ENCODE measurements at regions not wholly inside any gene's neighbourhood (a gene's known extent, or its start where the extent isn't known, plus 50 kb on each side); places are given as distances from the start of the nearest gene placed in this dataset.
"Not testable (repeated sequence)": the region's sequence is repeated elsewhere in the genome, so short reads cannot be mapped to it uniquely, and the experiment has no call there.

DNA sequence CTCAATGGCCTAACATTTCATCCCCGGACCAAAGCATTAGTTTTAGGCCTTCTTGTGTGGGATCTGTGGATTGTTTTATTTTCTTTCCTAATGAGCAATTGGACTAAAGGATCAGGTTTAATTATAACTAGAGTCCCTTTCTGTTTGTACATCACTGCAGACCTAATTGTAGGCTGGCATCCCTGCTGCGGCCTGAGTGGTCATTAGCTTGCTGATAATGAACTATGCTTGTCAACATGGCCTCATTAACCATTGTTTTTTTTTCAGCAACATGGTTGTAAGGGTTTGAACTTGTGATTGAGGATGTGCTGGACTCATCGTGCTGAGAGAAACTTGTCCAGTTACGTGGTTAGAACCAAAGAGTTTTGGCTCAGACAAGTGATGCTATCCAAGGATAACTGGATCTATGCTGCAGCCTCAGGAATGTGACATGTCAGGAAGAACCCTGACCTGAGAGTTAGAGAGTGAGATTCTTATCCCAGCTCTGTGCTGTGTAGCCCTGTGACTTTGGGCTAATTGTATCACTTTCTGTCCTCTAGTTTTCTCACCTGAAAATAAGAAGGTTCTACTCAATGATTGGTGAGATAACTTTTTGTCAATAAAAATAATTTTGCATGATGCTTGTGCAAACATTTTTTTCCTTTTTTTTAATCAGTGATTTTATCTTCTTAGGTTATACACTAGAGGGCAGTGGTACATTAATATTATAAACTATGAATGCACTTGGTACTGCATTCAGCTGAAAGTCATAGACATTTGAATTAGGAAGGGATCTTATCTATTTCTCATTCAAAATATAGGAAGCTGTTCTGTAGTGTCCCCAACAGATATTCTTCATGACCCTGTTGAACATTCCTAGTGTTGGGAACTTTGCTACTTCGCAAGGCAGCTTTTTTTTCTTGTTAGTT lies 140.9 kb downstream of the RNF144B start:
- DNase-seq, result no peak

DNA sequence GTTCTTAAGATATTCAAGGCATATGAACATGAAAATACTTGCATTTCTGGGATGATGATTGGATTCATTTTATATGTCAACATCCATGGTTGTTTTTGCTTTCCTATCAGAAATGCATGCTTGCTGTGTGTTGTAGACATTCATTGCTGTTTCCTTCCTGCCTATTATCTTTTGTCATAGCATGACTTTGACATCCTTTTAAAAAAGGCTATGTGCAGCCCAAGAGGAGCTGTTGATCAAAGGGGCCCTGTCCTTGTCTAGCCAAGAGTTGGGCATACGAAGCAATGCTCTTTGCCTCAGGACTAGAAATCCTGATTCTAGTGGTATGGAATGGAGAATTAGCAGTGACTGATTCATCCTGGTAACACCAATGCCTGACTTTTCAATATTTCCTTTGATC lies 143.1 kb downstream of the RNF144B start:
- no peak for DNase-seq

DNA sequence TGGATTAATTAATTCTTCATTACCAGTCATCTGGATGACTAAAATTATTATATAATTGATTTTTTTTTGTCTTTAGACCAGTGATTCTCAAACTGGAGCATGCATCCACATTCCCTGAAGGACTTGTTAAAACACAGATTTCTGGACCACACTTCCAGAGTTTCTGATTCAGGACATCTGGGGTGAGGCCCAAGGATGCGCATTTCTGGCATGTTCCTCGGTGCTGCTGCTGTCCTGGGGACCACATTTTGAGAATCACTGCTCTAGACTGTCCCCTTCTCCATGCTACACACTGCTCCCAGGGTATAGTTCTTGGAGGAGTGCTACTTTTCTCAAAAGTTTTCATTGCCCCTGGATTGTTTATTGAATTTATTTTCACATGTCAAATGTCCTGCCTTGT lies 145.0 kb downstream of the RNF144B start:
- no peak for DNase-seq

DNA sequence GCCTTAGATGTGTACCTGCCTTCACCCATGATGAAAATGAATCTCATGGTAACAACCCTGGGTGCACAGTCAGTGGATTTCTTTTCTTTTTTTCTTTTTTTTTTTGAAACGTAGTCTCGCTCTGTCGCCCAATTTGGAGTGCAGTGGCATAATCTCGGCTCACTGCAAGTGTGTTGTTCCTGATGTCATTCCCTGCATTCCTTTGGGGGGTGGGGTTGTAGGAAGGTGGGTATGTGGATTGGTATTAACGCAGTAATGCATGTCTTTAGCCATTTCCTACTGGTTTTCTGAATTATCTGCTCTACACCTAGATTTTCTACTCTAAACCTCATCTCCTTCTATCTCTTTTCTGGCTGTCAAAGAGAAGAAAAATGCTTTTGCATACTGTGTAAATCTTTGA lies 146.6 kb downstream of the RNF144B start:
- DNase-seq, result no peak

DNA sequence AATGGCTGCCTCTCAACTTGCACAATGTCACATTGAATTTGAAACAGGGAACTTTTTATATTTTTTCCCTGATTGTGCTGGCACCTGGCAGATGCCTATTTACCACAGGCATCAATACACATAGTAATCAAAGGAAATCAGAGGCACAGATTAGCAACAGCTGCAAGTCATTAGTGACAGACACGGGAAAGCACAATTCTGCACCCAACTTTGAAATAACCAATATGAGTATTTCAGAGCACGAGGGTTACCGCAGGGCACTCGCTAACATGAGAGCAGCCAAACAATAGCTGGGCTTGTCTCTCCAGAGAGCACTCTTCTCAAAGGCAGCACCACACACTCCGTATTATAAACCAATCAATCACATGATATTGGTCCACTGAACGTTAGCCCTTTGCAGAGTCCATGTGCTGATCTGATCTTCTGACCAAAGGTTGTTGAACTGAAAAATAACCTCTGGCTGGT lies 149.5 kb downstream of the RNF144B start:
- DNase-seq, result no peak

DNA sequence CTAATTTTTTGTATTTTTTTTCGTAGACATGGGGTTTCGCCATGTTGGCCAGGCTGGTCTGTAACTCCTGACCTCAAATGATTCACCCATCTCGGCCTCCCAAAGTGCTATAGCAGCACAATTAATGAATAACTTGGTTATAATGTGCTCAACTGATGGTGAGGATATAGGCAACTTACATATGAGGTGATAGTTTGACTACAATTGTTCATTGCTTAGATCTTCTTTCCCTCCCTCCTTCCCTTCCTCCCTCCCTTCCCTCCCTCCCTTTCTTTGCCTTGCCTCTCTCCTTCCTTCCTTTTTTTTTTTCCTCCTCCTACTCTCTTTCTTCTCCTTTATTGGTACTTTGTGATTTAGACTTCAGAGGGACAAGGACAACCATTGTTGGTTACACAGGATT lies 151.2 kb downstream of the RNF144B start:
- DNase-seq, result no peak

DNA sequence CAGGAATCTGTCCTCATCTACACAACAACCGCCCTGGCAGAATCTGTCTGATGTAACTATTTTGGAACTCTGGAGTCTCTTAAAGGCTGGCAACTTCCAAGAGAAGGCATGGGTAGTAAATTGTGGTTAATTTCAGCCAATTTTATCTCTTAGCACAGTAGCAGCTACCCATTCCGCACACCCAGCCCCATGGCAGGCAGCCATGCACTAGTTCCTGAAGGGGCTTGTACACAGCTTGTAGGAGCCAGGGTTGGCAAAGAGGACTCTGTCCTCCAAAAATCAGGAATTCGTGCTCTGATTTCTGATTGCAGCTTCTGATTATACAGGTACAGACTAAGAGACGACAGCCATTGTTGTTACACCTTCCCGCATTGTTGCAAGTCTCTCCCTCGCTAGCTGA lies 155.9 kb downstream of the RNF144B start:
- no peak for DNase-seq

DNA sequence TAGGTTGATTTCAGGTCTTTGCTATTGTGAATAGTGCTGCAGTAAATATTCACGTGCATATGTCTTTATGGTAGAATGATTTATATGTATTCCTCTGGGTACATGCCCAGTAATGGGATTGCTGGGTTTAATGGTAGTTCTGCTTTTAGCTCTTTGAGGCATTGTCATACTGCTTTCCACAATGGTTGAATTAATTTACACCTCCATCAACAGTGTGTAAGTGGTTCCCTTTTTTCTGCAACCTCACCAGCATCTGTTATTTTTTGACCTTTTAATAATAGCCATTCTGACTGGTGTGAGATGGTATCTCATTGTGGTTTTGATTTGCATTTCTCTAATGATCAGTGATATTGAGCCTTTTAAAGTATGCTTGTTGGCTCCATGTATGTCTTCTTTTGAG lies 158.0 kb downstream of the RNF144B start:
- DNase-seq, result not testable (repeated sequence)

DNA sequence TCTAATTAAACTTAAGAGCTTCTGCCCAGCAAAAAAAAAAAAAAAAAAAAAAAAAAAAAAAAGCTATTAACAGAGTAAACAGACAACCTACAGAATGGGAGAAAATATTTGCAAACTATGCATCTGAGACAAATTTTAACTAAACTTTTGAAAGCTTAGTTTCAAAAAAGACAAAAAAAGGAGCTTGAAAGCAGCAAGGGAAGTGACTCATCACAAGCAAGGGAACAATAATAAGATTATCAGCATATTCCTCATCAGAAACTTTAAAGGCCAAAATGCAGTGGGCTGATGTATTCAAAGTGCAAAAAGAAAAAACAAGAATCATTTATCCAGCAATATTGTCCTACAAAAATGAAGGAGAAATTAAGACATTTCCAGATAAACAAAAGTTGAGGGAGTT lies 158.6 kb downstream of the RNF144B start:
- no peak for DNase-seq

DNA sequence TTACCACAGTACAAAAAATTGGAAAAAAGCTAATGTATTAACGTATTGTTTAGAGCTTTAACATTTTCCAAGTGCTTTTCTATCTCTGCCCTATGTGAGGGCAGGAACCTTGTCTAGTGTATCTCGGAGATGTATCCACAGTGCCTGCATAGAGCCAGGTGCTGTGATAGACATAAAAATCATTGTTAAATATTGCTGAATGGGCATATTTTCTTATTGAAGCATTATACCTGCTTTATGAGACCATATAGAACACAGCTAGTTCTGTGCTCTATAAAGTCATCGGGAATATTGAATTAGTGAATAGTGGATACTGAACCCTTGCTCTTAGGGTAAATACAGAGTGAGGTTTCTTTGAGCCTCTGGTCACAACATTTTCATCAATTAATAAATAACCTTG lies 163.0 kb downstream of the RNF144B start:
- DNase-seq, result no peak

DNA sequence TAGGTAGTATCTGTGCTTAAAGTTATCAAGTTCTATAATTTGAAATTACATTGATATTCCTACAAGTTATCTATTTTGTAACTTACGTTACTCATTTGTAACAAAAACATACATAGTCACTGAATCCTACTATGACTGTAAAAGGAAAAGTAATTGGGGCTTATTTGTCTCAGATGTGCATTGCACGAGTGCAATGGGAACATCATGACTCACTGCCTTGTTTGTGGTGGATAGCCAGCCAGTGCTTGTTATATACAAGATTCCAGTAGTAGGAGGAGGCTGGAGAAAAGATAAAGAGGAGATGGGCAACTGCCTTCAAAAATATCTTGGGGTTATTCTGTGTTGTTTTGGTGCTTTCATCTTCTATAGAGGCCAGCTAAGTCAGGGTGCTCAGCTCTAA lies 164.1 kb downstream of the RNF144B start:
- DNase-seq, result no peak

DNA sequence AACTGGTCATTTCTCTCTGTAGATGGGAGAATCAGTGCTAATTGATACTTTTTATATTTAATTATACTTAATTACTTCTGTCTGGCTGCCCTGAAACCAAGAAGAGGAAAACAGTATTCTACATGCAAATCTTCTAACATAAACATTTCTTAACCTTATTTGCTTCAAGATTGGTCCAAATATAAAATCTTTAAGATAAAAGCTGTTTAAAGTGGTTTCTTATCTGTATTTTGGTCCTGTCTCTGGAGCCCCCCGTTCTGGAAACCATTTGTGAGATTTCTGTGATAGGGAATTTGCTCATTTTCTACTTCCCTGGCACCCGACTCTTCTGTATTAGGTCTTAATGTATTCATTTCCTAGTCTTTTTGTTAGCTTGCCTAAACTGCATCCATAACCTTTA lies 168.6 kb downstream of the RNF144B start:
- DNase-seq, result no peak

DNA sequence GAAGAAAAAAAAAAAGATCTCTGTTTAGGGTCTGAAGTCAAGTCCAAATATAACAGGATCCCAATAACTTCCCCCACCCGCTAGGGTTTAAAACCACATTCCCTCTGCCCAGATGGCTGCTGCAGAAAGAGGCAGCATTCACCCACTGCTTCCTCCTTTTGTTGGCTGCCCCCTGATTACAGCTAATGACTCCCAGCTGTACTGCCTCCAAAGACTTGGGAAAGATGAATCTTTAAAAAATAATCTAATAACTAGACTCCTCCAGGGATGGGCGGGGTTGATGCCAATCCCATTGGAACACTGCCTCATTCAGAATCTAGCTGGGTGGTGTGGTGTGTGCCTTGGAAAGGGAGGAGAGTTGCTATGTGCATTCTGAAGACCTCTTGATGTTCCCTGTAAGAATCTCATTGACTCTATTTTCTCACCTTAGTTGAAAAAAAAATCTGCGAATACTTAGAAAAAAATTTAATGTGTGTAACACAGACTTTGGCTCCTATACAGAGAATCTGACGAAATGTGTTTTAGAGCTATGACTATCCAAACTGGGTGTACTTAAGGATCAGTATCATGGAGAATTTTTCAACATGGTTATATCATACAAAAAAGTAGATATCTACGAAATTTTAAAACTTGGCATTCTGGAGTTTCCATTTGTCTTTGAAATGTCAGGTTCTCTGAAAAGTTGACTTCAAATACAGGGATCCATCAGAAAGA lies 174.0 kb downstream of the RNF144B start:
- no peak for DNase-seq

DNA sequence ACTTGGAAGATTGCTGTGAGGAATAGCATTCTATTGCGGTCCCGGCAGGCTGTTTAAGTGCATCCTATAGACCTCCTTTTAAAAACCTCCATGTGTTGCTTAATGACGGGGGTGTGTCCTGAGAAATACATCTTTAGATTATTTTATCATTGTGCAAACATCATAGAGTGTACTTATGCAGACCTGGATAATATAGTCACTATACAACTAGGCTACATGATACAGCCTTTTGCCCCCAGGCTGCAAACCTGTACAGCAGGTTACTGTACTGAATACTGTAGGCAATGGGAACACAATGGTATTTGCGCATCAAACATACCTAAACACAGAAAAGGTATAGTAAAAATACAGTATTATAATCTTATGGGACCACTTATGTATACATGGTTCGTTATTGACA lies 175.6 kb downstream of the RNF144B start:
- DNase-seq, result no peak

DNA sequence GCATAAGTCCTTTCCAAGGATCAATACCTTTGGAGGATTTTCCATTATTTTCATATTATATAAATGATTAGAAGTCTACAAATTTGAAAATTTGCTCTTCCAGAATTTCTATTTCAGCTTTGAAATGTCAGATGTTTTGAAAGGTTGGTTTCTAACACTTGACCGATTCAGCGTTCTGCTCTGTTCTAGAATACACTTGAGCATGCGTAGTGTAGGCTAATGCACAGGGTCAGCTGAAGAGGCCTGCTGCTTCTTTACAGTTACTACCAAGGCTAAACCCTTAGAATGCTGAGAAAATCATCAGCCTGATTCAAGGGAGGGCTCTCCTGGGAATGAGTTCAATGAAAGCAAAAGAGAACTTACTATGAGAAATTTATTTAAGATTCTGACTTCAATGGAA lies 177.6 kb downstream of the RNF144B start:
- no peak for DNase-seq

DNA sequence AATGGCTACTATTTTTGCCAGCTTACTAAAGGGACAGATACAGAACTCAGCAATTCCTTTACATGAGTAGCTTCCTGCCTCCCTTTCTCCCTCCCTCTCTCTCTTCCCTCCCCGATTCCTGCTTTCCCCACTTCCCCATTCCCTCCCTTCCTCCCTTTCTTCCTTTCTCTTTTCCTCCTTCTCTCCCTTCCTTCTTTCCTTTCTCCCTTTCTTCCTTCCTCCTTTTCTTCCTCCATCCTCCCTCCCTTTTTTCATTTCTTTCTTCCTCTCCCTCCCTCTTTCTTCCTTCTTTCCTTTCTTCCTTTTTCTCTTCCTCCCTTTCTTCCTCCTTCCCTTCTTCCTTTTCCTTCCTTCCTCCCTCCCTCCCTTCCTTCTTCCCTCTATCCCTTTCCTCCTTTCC lies 178.1 kb downstream of the RNF144B start:
- DNase-seq, result no peak

DNA sequence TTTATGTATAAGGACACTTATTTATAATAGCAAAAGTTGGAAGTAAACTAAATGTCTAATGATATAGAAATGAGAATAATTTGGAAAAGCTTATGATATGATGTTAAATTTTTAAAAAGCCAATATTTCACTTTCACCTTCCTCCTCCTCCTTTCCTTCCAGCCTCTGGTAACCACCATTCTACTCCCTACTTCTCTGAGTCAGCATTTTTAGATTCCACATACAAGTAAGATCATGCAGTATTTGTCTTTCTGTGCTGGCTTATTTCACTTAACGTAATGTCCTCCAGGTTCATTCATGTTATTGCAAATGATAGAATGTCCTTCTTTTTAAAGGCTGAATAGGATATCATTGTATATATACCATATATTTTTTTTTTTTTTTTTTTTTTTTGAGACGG lies 180.2 kb downstream of the RNF144B start:
- DNase-seq, result no peak

DNA sequence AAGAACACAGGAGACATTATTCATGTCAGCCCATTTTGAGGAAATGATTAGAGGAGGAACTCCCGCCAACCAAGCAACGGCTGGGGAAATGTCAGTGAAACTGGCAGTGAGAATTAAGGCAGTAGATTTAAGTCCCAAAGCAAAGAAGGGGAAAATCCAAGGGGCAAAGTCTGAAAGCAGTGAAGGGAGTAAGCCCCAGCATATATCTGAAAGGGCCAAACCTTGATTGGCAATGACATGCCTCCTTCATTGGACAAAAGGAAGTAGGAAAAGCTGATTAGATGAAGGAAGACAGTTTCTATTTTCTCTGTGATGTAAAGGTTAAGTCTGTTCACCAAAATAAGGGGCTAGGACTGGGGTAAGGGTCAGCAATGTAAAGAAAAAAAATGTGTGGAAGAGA lies 190.3 kb downstream of the RNF144B start:
- DNase-seq, result no peak

DNA sequence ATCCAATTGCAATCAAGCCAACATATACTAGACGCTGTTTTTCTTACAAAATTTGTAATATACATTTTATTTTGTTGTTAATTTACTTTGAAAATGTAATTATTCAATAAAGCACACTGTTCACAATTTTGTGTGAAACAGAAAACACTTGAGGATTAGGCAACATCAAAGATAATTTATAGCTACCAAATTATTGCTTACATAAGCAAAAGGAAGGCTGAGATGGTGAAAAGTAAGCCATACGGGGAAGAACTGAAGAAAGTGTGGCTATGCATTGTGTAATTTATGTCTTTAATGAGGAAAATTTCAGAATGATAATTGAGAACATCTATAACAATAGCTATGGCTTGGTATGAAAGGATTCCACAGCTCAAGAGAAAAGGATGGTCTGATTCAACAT lies 192.0 kb downstream of the RNF144B start:
- no peak for DNase-seq

DNA sequence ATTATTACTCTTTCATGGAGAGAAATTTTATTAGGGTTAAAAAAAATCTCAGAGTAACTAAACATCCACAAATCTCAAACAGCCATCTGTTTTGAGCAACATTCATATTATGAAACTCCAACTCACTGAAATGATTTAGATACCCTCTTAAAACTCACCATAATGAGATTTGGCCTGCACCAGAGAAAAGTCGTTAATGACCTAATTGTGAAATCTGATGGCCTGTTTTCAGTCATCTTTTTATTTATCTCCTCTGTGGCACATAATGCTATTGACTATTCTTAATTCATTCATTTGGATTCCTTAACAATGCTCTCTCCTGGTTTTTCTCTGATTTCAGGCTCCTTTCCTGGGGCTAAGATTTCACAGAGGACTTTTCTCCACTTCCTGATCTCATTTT lies 192.7 kb downstream of the RNF144B start:
- no peak for DNase-seq

DNA sequence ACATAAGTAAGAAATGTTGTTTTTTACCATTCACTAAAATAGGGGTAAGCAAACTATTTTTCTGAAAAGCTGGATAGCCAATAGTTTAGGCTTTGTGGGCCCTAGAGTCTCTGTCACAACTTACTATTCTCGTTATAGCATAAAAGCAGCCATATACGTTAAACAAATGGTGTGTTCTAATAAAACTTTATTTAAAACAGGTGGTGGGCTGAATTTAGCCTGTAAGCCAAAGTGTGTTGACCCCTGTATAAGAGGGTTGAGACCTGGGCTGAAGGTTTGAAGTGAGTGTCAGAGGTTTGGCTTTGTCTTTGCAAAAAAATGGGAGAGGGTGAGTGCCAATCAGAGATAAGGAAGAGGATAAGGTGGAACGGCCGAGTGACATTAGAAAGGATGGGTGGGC lies 197.2 kb downstream of the RNF144B start:
- DNase-seq, result no peak

DNA sequence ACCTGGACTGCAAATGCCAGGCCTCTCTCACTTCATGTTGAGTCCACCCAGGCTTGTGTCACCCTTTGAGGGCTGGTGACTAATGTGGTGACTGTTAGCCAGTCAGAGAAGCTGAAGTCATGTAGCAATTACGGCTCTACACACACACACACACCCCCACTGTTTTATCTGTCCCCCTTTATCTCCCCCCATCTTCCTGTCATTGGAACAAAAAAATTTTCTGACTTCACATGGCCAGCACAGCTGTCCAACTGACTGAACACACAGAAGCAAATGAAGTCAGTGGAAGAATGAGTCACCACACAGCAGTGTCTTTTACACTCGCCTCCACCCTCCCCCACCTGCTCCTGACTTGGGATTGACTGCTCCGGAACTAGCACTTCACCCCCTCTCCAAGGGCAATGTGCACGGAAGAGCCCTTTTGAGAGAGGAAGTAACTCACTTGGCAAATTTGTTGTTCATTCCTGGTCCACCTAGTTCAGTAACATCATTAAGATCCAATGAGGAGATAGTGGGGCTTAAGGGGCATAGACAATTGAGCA lies 198.0 kb downstream of the RNF144B start:
- no peak for DNase-seq

DNA sequence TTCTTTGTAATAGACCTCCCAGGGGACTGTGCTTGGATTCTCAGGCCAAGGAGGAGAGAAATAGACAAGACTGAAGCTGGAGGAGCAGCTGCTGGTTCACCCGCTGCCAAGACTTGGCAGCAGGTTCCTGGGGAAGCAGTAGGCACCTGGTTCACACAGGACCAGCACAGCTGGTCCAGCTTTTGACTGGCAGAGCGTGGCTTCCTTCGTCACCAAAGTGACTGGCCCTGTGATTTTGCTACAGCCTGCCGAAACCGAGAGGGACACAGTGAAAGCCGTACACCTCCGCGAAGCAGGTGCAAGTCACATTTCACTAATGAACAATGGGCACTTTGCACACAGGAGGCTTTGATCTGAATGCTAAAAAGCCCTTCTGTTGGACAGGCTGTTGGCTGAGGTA lies 199.0 kb downstream of the RNF144B start:
- no peak for DNase-seq
